ENCODE measurements at regions not wholly inside any gene's neighbourhood (a gene's known extent, or its start where the extent isn't known, plus 50 kb on each side); places are given as distances from the start of the nearest gene placed in this dataset.
A peak's percentile ranks its signal among the peaks of the same experiment; 100 is the strongest.
"Not testable (repeated sequence)": the region's sequence is repeated elsewhere in the genome, so short reads cannot be mapped to it uniquely, and the experiment has no call there.

DNA sequence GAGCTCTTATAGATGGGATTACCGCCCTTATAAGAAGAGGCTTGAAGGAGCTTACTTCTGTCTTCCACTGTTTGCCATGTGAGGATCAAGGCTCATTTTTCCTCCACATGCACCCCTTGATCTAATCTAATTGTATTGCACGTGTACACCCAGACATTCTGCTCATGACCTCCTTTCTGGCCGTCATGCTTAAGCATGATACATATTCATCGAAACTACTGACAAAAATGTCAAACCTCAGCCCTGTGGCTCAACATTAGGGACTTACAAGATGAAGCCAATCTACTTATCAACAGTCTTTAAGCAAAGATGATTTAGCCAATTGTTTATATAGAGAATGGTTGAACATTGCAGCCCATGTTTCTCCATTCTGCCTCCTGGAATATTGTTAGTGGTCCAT lies 127.6 kb downstream of the XCL2 start:
- no peak for DNase-seq

DNA sequence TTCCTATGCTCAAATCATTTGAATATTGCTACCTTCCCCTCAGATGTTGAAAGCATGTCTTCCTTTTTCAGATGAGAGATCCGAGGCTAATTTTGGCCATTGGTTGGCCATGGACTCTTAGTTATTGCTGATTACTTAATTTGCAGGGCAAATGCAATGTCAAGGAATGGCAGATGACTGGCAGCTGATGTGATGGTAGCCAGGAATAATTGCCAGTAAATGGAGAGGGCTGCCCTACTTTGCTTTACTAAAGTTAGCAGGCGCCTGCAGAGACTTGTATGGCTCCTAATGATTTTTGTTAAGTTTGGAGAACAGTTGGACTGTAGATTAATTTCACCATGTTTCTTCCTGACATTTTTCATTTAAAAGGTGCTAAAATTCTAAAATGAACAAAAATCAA lies 128.9 kb downstream of the XCL2 start:
- no peak for DNase-seq

DNA sequence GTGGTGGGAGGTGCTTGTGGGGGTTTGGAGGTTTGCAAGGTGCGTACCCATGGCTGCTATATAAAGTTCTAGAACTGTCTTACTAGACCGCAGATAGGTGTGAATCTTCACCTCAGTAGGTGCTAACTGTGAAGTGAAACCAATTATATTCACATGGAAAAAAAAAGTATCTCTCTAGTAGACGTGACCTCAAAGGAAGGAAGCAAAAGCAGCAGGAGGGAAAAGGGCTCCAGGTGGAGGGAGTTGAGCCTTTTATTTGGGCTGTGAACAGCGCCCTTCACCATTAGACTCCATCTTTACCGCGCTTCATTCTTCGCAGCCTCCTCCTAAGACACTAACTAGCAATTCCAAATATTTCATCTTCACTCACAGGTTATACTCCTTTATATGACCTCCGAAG lies 129.8 kb downstream of the TBX19 start:
- DNase-seq: no peak

DNA sequence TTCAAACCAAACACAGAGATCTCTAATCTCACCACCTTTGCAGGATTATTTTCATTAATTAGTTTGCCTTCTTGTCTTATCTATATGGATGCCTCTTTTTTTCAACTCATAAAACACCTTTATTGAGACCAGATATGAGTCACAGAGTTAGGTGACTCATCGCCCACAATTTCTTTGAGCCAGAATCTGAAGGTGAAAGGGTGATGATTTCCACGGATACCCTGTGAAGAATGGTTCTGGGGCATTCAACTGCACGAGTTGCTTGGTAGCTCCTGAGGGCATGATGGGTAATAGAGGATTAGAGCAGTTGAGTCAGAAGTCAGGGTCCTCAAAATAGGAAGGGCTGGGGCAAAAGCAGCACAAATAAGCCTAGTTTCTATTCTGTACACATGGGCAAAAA lies 128.2 kb downstream of the TBX19 start:
- DNase-seq: no peak

DNA sequence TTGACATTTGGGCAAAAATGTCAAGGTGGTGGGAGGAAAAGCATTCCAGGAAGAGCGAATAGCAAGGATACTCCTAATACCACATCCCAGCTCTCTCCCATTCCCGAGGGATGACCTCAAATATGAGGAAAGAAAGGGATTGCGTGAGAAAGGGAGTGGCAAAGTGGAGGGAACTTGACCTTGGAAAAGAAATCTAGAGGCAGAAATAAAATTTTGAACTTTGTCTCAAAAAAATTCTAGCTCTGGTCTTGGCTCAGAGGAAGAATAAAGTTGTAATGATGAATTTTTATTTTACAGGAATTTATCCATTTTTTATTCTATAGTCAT lies 127.8 kb downstream of the TBX19 start:
- DNase-seq: no peak

DNA sequence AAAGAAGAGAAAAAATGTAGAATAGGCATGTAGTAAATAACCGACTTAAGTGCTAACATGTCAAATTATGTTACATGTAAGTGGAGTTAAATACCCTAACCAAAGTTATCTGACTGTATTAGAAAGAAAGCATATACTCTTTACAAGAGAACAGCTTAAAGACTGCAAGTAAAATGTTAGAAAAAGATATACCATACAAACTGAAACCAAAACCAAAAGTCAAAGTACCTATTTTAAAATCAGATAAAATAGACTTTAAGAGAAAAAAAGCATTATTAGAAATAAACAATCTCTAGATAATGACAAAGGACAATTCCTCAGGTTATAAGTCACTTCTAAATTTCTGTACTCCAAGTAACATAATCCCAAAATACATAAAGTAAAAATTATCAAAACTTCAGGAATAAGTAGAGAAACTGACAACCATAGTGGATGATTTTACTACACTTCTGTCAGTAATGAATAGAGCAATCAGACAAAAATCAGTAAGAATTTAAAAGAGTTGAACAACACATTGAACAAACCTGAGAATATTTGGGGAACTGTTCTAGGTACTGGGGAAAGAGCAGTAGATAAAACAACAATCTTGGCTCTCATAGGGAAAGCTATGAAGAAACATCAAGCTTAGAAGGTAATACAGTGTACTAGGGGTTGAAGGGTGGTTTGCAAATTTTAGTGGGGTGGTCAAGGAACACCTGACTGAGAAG lies 127.3 kb downstream of the TBX19 start:
- DNase-seq: no peak

DNA sequence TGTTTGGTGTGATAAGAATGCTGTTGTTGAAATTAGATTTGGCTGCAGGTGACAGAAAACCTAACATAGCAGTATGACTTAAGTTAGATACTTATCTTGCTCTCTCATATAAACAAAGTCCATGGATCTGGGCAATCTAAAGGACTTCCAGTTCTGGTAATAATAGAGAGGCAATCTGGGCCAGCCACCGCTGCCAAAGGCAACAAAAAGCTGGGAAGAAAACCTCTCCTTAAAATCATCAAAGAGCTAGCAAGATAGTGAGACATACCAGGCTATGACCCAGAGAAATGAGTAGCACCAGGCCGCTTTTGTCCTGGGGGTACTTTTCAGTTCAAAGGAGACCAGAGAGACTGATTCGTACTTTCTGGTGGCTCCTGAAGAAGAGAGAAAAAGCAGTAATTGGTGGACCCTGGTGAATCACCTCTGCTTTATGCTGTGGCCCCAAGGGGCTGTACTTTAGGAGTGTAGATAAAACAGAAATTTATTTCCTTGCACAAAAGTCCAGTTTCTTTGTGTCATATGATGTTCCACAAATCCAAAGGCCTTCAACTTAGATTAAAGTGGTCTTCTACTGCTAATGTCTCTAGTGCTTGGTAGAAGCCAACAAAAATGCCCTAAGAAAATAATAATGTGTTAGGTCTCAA lies 125.4 kb downstream of the TBX19 start:
- DNase-seq: no peak

DNA sequence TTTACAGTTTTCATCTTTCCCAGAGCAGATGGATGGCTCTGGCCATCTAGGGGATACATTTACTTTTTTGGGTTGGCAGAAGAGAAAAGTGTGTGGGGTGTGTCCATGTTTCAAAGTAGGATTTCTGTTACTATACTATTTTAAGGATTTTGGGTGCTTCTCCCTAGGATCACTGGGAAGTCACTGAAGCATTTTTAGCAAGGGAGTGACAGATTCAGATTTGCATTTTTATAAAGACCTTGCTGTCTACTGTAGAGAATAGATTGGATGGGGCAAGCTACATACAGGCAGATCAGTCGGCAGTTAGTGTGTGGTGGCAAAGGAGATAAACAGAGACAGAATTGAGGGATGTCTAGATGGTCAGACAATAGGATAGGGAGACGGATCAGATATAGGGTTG lies 122.5 kb downstream of the TBX19 start:
- DNase-seq: no peak

DNA sequence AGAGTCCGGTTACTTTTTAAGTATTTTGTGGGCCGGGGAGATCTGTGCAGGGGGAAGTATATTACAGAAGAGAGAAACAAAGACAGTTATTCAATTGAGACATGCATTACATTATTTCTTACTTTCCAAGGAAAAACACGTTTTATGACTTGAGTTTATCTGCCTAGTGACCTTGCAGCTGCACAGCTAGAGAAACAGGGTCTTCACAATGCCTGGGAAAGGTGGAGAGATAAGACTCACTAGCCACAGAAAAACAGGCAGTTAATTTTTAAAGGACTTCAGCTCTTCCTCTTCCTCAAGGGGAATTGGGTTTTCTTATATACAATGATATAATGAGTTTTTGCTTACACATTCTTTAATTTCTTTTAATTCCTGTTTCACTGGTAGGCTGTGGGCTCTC lies 121.8 kb downstream of the TBX19 start:
- not testable (repeated sequence) for DNase-seq

DNA sequence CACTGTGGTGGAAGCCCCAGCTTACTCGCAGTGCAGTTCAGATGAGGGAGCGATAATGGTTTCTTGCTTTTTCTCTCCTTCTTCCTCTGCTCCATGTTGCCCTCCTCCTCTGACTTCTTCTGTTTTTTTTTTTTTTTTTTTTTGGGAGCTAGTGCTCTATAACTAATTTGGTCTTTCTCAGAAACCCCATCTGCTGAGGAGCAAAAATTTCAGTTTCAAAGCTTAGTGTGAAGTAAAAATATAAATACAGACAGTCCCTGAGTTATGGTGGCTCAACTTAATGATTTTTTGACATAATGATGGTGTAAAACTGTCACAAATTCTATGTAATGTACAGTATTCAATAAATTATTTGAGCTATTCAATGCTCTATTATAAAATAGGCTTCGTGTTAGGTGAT lies 120.7 kb downstream of the TBX19 start:
- DNase-seq: no peak

DNA sequence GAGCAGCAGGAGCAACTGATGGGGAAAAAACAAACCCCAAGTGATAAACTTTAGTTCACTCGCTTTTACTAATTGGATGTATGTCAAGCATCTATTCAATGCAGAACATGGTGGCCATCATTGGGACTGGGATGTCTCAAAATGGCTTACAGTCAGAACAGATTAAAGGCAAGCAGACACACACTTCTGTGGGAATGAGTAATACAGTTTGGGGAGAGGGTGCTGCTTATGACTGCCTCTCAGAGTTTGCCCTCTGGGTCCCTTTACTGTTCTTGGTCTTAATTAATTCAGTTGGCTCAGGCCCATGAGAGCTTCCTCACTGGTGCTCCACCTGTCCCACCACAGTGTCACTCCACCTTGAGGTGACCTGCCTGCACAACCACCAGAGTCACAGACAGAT lies 119.5 kb downstream of the TBX19 start:
- DNase-seq: no peak

DNA sequence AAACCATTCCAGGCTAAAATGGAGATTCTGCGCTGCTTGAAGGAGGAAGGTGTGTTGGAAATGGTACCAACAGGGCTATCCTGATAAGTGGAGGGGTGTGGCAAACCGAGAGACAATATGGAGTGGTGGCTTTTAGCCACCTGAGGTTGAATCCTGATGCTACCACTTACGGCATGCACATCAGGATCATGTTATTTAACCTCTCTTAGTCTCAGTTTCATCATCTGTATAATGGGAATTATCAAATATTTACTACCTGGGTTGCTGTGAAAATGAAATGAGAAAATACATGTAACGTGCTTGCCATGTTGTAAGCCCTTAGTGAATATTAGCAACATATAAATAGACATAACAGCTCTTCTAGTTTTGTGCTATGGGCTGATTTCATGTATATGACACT lies 117.1 kb downstream of the TBX19 start:
- DNase-seq: no peak

DNA sequence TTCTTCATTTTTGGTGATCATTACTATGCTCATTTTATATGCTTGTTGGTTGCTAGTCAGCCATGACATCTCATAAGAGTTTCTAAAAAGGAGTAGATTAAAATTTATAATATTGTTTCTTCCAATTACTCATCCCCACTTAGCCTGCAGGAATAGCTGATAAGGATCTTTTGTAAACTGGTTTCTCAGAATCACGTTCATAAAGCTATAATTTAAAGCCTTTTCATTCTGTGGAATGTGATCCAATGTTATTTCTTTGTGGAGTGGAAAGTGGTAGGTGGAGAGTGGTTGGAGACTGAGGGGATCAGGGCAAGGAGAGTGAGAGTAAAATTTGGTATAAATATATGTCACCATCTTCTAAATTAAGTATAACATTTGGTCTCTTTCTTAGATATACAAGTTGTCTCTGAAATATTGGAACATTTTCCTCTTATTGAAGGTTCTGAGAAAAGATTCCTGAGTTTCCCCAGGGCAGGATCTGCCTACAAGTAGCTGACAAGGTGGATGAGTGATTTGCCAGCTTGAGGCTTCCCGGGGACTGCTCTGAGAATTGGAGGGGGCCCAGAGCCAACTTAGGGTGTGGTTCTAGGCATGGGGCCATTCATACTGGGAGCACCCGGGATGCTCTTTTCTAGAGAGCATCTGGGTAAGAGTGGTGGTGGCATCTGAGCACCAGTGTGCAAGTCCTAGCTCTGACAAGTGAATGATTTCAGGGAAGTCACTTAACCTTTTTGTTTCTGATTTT lies 116.4 kb downstream of the TBX19 start:
- peak in 1 of 2 experiments; percentile 17 for DNase-seq

DNA sequence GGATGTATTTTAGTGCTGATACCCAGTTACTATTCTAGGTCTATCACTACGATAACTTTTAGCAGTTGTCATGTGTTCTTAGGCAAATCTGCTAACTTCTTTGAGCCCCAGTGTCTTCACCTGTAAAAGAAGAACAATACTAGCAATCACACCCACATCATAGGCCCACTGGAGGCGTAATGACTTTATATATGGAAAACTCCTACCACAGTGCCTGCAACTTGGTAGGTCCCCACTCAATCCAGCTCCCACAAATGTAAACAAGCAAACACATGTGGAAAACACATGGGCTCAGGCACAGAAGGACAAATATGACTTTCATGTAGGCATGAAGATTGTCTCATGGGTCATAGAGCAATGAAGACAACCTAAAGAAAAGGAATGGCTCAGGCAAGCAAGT lies 115.8 kb downstream of the TBX19 start:
- DNase-seq: no peak

DNA sequence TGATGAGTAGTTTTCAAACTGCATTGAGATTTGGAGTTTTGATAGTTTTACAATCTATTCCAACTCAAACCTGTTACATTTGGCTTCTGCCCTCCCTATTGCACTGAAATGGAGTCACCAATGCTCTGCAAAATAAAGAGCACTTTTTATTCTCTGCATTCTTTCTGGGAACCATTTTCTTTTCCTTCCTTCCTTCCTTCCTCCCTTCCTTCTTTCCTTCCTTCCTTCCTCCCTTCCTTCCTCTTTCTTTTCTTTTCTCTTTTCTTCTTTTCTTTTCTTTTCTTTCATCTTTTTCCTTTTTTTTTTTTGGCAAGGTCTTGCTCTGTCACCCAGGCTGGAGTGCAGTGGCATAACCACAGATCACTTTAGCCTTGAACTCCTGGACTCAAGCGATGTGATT lies 114.2 kb downstream of the TBX19 start:
- no peak for DNase-seq

DNA sequence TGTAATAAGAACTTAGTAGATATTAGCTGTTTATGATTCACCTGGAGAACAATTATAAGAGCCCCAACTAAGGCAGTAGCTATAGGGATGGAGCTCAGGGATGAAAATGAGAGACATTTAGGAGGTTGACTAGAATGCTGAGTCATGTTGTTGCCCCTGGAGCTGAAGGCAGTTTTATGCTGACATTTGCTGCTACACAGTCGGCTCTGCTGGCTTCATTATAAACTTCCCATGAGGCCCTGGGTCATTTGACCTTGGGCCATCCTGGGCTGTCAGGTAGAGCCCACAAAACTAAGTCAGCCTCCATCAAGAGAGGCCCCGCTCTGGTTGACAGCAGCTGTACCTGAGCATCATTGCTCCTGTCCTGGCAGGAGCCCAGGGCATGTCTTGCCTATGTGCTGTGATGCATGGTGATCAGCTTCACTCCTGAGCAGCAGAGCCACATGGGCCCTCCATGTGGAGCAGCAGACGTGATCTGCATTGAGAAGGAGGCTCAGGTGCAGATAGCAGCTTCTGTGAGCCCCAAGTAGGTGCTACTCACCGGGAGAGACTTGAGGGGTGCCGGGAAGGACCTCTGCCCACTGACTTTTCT lies 112.4 kb downstream of the TBX19 start:
- no peak for DNase-seq

DNA sequence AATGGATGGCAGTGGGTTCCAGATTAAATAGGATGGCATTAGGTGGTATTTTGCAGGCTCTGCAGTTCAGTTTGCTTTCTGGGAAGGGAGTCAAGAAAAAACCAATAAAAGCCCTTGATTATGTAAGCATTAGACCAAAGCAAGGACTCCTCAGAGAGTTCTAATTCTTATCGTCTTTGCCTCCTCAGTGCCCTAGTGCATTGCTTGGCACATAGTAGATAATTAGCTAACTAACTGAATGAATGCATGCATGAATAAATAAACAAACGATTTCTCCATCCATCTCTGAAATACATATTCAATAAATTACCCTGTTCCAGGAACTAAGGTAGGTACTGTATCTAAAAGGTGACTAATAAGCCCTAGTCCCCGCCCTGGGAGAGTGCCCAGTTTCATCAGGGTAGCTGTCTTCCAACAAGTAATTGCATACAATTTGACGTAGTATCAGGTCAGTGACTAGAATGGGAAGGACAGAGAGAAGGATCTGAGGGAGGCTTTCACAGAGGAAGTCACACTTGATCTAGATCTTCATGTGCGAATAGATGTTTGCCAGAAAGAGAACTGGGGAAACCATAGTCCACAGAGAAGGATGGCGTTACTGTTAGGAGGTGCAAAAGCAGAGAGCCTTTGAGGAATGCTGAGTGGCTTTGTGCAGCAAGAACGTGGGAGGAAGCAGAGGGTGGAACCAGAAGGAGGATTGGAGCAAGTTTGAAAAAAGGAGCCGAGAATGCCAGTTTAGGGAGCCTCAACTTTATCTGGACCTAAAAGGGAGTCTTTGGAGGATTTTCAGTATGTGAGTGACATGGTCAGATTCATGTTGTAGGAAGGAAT lies 111.4 kb downstream of the TBX19 start:
- DNase-seq: no peak

DNA sequence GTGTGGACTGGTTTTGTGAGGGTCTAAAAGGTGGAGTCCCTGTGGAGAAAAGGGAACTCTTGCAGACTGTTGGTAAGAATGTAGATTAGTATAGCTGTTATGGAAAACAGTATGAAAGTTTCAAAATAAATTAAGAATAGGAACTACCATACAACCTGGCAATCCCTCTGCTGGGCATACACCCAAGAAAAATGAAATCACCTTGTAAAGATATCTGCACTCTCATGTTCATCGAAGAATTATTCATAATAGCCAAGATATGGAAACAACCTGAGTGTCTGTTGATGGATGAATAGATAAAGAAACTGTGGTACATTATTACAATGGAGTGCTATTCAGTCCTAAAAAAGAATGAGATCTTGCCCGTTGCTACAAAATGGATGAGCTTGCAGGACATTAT lies 109.6 kb downstream of the TBX19 start:
- no peak for DNase-seq

DNA sequence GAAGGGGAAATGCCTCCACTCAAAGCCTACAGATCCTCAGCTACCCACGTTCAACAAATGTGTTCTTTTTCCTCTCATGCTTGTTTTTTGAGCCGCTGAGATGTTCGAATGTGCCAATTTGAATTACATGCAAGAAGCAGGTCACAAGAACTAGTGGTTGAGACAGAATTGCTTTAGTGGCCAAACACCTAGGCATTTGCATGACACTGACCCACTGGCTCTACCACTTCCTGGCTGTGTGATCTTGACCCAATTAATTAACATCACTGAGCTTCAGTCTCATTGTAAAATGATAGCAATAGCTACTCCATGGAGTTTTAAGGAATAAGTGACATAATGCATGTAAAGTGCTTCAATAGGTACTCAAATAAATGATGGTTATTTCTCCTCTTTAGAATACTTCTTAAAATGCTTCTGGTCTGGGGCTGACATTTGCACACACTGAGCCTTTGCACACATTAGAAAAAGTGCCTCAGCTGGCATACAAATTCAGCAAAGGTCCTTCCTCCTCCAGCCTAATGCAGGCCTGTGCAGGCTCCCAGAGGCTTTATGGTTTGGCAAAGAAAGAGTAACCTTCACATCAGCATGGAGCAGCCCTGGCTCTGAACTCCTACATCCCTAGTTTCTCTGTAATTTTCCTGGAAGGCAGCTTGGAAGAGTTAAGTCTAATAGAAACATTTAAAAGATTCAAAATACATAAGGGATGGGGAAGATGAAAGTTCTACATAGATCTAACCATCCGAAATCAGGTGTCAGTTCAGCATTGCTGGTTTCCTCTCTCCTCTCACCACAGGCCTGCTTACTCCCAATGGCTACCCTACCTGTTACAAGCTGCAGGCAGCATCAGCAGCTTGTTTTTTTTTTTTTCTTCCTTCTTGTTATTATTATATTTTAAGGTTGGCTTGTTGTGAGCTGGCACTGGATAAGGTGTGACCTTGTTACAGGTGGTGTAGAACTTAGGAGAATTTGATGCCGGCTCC lies 107.4 kb downstream of the TBX19 start:
- no peak for DNase-seq

DNA sequence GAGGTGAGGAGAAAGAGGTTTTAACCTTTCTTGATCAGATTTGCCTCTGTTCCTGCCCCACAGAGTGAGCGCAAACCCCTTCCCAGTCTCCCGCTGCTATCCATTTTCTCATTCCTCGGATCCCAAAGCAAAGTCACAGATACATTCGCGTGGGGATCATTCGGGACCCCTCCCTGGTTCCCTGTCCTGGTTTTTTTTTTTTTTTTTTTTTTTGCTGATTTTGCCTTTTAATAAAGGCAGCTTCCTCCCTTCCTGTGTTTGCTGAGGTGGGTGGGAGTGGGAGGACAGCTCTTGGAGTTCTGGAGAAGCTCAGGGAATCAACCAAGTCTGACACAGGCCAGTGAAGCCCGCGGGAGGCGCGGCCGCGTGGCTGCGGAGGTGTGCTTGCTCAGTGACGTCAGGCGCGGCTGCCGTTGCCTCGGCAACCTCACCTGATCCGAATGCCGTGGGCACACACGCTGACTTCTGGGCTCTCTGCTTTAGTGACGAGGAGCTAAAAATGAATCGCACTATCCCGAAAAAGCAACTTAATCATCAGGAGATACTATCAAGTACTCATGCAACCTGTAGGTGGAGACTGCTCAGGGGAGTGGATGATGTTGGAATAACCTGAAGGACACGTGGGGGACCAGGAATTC lies 106.4 kb downstream of the TBX19 start:
- DNase-seq: no peak

DNA sequence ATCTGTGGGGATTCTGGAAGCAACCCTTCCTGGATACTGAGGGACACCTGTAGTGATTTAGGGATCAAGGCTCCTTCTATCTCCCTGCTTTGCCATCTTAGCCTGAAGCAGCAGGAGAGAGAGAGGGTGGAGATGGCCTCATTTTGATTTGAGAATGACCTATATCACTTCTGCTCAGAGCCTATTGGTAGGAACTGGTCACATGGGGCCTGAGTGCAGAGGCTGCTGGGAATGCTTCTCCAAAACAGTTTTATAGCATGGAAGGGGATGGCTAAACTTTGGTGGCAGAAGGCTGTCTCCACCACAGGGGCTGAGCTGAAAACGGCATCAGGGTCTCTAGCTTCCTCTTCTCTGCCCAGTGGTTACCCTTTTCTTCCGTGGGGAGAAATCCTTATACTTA lies 105.8 kb downstream of the TBX19 start:
- no peak for DNase-seq
